ENCODE measurements at regions not wholly inside any gene's neighbourhood (a gene's known extent, or its start where the extent isn't known, plus 50 kb on each side); places are given as distances from the start of the nearest gene placed in this dataset.
"Not testable (repeated sequence)": the region's sequence is repeated elsewhere in the genome, so short reads cannot be mapped to it uniquely, and the experiment has no call there.

- H3K27me3 ChIP-seq (ENCODE audit: control insufficient read depth, insufficient read depth, low read length): no peaks in the 10 kb centered on the region
- H3K36me3 ChIP-seq (replicated peaks; ENCODE audit: control insufficient read depth, insufficient read depth, low read length): no peaks in the 10 kb centered on the region
- no peak for DNase-seq
- H3K4me3 ChIP-seq (ENCODE audit: insufficient read depth, low read depth, low read length): no peak overlapping the region
These were observed 529.1 kb upstream of the CCDC54 start for GRCh38 chr3:106848099-106848498.

- Histone ChIP-seq H3K36me3 (replicated peaks; ENCODE audit: control insufficient read depth, insufficient read depth, low read length) (no peaks in the 10 kb centered on the region), H3K4me3 (ENCODE audit: insufficient read depth, low read depth, low read length) (no peak overlapping the region), H3K27me3 (ENCODE audit: control insufficient read depth, insufficient read depth, low read length) (no peaks in the 10 kb centered on the region)
- no peak for DNase-seq
These were observed 526.8 kb upstream of the CCDC54 start for GRCh38 chr3:106850437-106850836.

- H3K4me3 ChIP-seq (ENCODE audit: insufficient read depth, low read depth, low read length); H3K27me3 ChIP-seq (ENCODE audit: control insufficient read depth, insufficient read depth, low read length); H3K36me3 ChIP-seq (replicated peaks; ENCODE audit: control insufficient read depth, insufficient read depth, low read length); DNase-seq: not testable (repeated sequence)
These were observed 518.9 kb upstream of the CCDC54 start for GRCh38 chr3:106858321-106858720.

GRCh38 chr3:106860182-106860581 lies 517.1 kb upstream of the CCDC54 start:
- H3K36me3 ChIP-seq (replicated peaks; ENCODE audit: control insufficient read depth, insufficient read depth, low read length): no peaks in the 10 kb centered on the region; the same call in 1 of the 2 replicates
- no peak overlapping the region for H3K4me3 ChIP-seq (ENCODE audit: insufficient read depth, low read depth, low read length)
- no peaks in the 10 kb centered on the region for H3K27me3 ChIP-seq (ENCODE audit: control insufficient read depth, insufficient read depth, low read length)
- no peak for DNase-seq

- Histone ChIP-seq H3K36me3 (replicated peaks; ENCODE audit: control insufficient read depth, insufficient read depth, low read length) (peaks cover 1% of the 10 kb centered on the region), H3K27me3 (ENCODE audit: control insufficient read depth, insufficient read depth, low read length) (no peaks in the 10 kb centered on the region), H3K4me3 (ENCODE audit: insufficient read depth, low read depth, low read length) (no peak overlapping the region)
- DNase-seq: no peak
These were observed 515.2 kb upstream of the CCDC54 start for GRCh38 chr3:106862067-106862466.

GRCh38 chr3:106877627-106878026 lies 499.6 kb upstream of the CCDC54 start:
- Histone ChIP-seq H3K36me3 (replicated peaks; ENCODE audit: control insufficient read depth, insufficient read depth, low read length) (no peaks in the 10 kb centered on the region), H3K27me3 (ENCODE audit: control insufficient read depth, insufficient read depth, low read length) (no peaks in the 10 kb centered on the region), H3K4me3 (ENCODE audit: insufficient read depth, low read depth, low read length) (no peak overlapping the region)
- no peak for DNase-seq

- H3K4me3 ChIP-seq (ENCODE audit: insufficient read depth, low read depth, low read length): no peak overlapping the region
- no peaks in the 10 kb centered on the region for H3K36me3 ChIP-seq (replicated peaks; ENCODE audit: control insufficient read depth, insufficient read depth, low read length)
- peak; percentile 27 for DNase-seq
- H3K27me3 ChIP-seq (ENCODE audit: control insufficient read depth, insufficient read depth, low read length): no peaks in the 10 kb centered on the region
These were observed 497.0 kb upstream of the CCDC54 start for GRCh38 chr3:106880206-106880605.

- Histone ChIP-seq H3K27me3 (ENCODE audit: control insufficient read depth, insufficient read depth, low read length) (no peaks in the 10 kb centered on the region), H3K36me3 (replicated peaks; ENCODE audit: control insufficient read depth, insufficient read depth, low read length) (no peaks in the 10 kb centered on the region), H3K4me3 (ENCODE audit: insufficient read depth, low read depth, low read length) (no peak overlapping the region)
- DNase-seq: no peak
These were observed 496.1 kb upstream of the CCDC54 start for GRCh38 chr3:106881186-106881585.

GRCh38 chr3:106882297-106882696 lies 494.9 kb upstream of the CCDC54 start:
- DNase-seq: no peak
- no peak overlapping the region for H3K4me3 ChIP-seq (ENCODE audit: insufficient read depth, low read depth, low read length)
- H3K36me3 ChIP-seq (replicated peaks; ENCODE audit: control insufficient read depth, insufficient read depth, low read length): no peaks in the 10 kb centered on the region
- H3K27me3 ChIP-seq (ENCODE audit: control insufficient read depth, insufficient read depth, low read length): no peaks in the 10 kb centered on the region

GRCh38 chr3:106906074-106906473 lies 471.2 kb upstream of the CCDC54 start:
- no peak for DNase-seq
- Histone ChIP-seq H3K4me3 (ENCODE audit: insufficient read depth, low read depth, low read length) (no peak overlapping the region), H3K27me3 (ENCODE audit: control insufficient read depth, insufficient read depth, low read length) (no peaks in the 10 kb centered on the region), H3K36me3 (replicated peaks; ENCODE audit: control insufficient read depth, insufficient read depth, low read length) (peaks cover 2% of the 10 kb centered on the region)

GRCh38 chr3:106908181-106908938 lies 468.9 kb upstream of the CCDC54 start:
- Histone ChIP-seq H3K27me3 (ENCODE audit: control insufficient read depth, insufficient read depth, low read length) (no peaks in the 10 kb centered on the region), H3K4me3 (ENCODE audit: insufficient read depth, low read depth, low read length) (no peak overlapping the region), H3K36me3 (replicated peaks; ENCODE audit: control insufficient read depth, insufficient read depth, low read length) (peaks cover 2% of the 10 kb centered on the region)
- DNase-seq: no peak

GRCh38 chr3:106913111-106913698 lies 464.0 kb upstream of the CCDC54 start:
- Histone ChIP-seq H3K27me3 (ENCODE audit: control insufficient read depth, insufficient read depth, low read length) (no peaks in the 10 kb centered on the region), H3K4me3 (ENCODE audit: insufficient read depth, low read depth, low read length) (peak overlapping the region; percentile 19; the same call in 1 of the 2 replicates), H3K36me3 (replicated peaks; ENCODE audit: control insufficient read depth, insufficient read depth, low read length) (peaks cover 2% of the 10 kb centered on the region)
- peak; percentile 58 for DNase-seq

- no peak for DNase-seq
- Histone ChIP-seq H3K4me3 (ENCODE audit: insufficient read depth, low read depth, low read length) (no peak overlapping the region), H3K36me3 (replicated peaks; ENCODE audit: control insufficient read depth, insufficient read depth, low read length) (peaks cover 2% of the 10 kb centered on the region), H3K27me3 (ENCODE audit: control insufficient read depth, insufficient read depth, low read length) (no peaks in the 10 kb centered on the region)
These were observed 463.3 kb upstream of the CCDC54 start for GRCh38 chr3:106913966-106914365.

- Histone ChIP-seq H3K36me3 (replicated peaks; ENCODE audit: control insufficient read depth, insufficient read depth, low read length) (no peaks in the 10 kb centered on the region), H3K27me3 (ENCODE audit: control insufficient read depth, insufficient read depth, low read length) (no peaks in the 10 kb centered on the region), H3K4me3 (ENCODE audit: insufficient read depth, low read depth, low read length) (no peak overlapping the region)
- DNase-seq: no peak
These were observed 456.6 kb upstream of the CCDC54 start for GRCh38 chr3:106920609-106921008.

GRCh38 chr3:106929081-106929480 lies 448.2 kb upstream of the CCDC54 start:
- no peak for DNase-seq
- Histone ChIP-seq H3K27me3 (ENCODE audit: control insufficient read depth, insufficient read depth, low read length) (no peaks in the 10 kb centered on the region), H3K36me3 (replicated peaks; ENCODE audit: control insufficient read depth, insufficient read depth, low read length) (no peaks in the 10 kb centered on the region), H3K4me3 (ENCODE audit: insufficient read depth, low read depth, low read length) (no peak overlapping the region)
